Right atrium auricular region (tissue), 2 donors: ENCODE measurements at regions not wholly inside any gene's neighbourhood (a gene's known extent, or its start where the extent isn't known, plus 50 kb on each side); places are given as distances from the start of the nearest gene placed in this dataset.

ENCODE experiments used
- DNase-seq: peaks from one replicate; pipeline ENCODE4 v3.0.0-alpha.2; 2019; ENCODE audit warnings: low spot score
- H3K27ac ChIP-seq, 2 donors: fragments of 200-600 bp; sonication (generic); 1 replicate in 1 of 2; 2 replicates in 1 of 2; pipeline ENCODE4 v1.5.1; 2016 to 2019
- H3K27me3 ChIP-seq, 2 donors: fragments of 200-600 bp; sonication (generic); one replicate each; pipeline versions ENCODE4 v1.5.1 to v1.6.0; 2017 to 2019
- H3K36me3 ChIP-seq: fragments of 200-600 bp; sonication (generic); one replicate; pipeline ENCODE4 v1.5.1; 2016
- H3K4me1 ChIP-seq, 2 donors: fragments of 200-600 bp; sonication (generic); one replicate each; pipeline versions ENCODE4 v1.5.1 to v1.6.0; 2017 to 2019
- H3K4me3 ChIP-seq, 2 donors: fragments of 200-600 bp; sonication (generic); 1 replicate in 1 of 2; 2 replicates in 1 of 2; pipeline ENCODE4 v1.5.1; 2017 to 2019; ENCODE audit warnings: mild to moderate bottlenecking in 1 of 2, moderate library complexity in 1 of 2
- H3K9me3 ChIP-seq, 2 donors: fragments of 200-600 bp; sonication (generic); one replicate each; pipeline ENCODE4 v1.5.1; 2019
- TF ChIP-seq, protein P1 (sequence below), 2 donors: fragments of 200-600 bp; sonication (generic); IDR thresholded peaks; one replicate each; pipeline ENCODE4 v1.5.1; 2019; ENCODE audit warnings: antibody characterized with exemption in 2 of 2

DNA sequence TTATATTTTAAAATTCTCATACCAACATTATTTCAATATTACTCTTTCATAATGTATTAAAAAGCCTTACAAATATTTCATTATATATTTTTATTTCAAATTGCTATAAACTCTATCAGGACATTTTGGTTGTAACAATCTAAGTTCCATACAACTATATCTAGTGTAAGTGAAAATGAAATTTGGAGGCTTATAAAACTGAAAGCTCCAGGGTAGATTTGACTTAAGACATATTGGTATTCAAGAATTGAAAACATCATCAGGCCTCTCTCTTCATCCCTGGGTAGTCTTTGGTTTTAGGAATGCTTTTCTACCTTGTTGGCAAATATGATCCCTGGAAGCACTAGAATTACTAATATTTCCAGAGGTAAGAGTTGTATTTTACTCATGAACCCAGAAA is 342.6 kb downstream of the DTHD1 start:
- Histone ChIP-seq H3K4me3 (no peak overlapping the region), H3K27ac (no peak overlapping the region), H3K36me3 (no peaks in the 10 kb centered on the region), H3K9me3 (no peaks in the 10 kb centered on the region), H3K27me3 (no peaks in the 10 kb centered on the region), H3K4me1 (no peaks in the 10 kb centered on the region)
- TF ChIP-seq, protein P1, sequence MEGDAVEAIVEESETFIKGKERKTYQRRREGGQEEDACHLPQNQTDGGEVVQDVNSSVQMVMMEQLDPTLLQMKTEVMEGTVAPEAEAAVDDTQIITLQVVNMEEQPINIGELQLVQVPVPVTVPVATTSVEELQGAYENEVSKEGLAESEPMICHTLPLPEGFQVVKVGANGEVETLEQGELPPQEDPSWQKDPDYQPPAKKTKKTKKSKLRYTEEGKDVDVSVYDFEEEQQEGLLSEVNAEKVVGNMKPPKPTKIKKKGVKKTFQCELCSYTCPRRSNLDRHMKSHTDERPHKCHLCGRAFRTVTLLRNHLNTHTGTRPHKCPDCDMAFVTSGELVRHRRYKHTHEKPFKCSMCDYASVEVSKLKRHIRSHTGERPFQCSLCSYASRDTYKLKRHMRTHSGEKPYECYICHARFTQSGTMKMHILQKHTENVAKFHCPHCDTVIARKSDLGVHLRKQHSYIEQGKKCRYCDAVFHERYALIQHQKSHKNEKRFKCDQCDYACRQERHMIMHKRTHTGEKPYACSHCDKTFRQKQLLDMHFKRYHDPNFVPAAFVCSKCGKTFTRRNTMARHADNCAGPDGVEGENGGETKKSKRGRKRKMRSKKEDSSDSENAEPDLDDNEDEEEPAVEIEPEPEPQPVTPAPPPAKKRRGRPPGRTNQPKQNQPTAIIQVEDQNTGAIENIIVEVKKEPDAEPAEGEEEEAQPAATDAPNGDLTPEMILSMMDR (IDR thresholded peaks at IDR 0.05) = no peak
- no peak for DNase-seq

DNA sequence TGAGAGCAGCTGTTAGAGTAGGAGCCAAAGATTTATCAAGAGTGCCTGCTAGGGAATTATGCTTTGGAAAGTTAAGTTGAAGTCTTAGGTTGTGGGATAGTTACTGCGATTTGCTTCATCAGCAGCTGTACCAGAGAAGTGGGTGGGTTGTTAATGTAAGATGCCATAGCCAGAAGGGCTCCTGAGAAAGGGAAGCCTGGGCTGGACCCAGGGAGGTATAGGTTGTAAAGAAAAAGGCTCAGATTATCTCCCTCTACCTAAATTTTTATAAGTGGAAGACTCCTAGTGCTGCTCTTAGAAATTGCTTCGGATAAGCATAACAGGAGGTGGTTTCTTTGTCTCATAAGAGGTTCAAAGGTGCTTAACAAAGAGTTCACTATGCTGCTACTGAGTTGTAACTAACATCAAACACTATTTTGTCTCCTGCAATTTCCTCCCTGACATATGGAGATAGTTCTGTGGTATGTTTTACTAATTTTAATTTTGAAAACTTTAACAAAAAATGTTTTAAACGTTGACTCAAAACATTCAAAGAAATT is 356.9 kb downstream of the DTHD1 start:
- Histone ChIP-seq H3K27me3 (no peaks in the 10 kb centered on the region), H3K9me3 (no peaks in the 10 kb centered on the region), H3K36me3 (no peaks in the 10 kb centered on the region), H3K27ac (no peak overlapping the region), H3K4me3 (no peak overlapping the region), H3K4me1 (no peaks in the 10 kb centered on the region)
- TF ChIP-seq, protein P1 (IDR thresholded peaks at IDR 0.05) = no peak
- no peak for DNase-seq

DNA sequence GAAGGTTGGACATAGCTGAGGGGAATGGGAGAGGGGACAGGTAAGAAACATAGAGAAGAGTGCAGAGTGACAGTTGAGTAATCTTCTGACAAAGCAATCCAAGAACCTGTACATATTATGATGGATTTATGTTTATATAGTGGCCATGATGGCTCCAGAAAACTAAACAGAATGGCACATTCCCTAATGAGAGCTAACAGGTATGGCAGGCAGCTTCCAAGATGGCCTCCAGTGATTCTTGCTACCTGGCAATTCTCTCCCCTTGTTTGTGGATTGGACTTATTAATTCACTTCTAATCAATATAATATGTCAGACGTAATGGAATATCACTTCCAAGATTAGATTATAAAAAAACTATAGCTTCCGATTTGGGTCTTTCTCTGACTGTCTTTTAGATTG is 359.5 kb downstream of the DTHD1 start:
- Histone ChIP-seq H3K4me3 (no peak overlapping the region), H3K27me3 (no peaks in the 10 kb centered on the region), H3K36me3 (no peaks in the 10 kb centered on the region), H3K27ac (no peak overlapping the region), H3K4me1 (no peaks in the 10 kb centered on the region), H3K9me3 (no peaks in the 10 kb centered on the region)
- DNase-seq = no peak
- TF ChIP-seq, protein P1 (IDR thresholded peaks at IDR 0.05) = no peak

DNA sequence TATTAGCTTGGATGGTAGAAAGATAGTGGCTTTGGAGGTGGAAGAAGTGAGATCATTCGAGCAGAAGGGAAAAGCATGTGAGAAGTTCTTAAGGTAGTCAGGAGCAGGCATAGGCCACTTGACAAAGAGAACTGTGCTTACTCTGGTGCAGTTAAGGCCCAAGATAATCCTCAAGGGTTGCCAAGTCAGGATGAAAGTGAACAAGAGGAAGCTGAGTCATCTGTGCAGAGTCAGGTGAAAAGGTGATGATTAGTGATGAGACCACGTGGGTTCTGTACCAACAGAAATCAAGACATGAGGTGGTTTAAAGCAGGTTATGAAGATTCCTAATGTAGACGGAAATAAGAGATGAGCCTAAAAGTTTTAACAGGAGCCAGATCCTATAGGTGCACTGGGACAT is 369.8 kb downstream of the DTHD1 start:
- DNase-seq = no peak
- Histone ChIP-seq H3K4me3 (no peak overlapping the region), H3K9me3 (no peaks in the 10 kb centered on the region), H3K27me3 (no peaks in the 10 kb centered on the region), H3K27ac (no peak overlapping the region), H3K4me1 (no peaks in the 10 kb centered on the region), H3K36me3 (no peaks in the 10 kb centered on the region)
- TF ChIP-seq, protein P1 (IDR thresholded peaks at IDR 0.05) = no peak

DNA sequence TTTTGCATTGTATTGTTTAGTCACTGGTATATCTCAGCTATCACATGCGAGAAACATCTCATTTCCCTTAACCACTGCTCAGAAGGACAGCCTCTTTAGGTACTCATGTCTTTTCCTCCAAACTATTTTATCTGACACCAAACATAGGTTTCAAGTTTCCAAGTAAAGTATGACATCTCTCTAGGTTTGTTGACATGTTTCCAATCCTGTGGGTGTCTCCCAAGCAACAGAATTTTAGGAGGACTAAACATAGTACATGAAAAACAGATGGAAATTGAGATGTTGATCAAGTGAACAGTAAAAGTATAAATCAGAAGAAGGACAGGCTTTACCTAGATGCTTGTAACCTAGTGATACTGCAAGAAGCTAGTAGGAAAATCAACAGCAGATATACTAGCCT is 371.4 kb downstream of the DTHD1 start:
- Histone ChIP-seq H3K4me1 (no peaks in the 10 kb centered on the region), H3K27ac (no peak overlapping the region), H3K36me3 (no peaks in the 10 kb centered on the region), H3K4me3 (no peak overlapping the region), H3K9me3 (no peaks in the 10 kb centered on the region), H3K27me3 (no peaks in the 10 kb centered on the region)
- DNase-seq = no peak
- TF ChIP-seq, protein P1 (IDR thresholded peaks at IDR 0.05) = no peak

DNA sequence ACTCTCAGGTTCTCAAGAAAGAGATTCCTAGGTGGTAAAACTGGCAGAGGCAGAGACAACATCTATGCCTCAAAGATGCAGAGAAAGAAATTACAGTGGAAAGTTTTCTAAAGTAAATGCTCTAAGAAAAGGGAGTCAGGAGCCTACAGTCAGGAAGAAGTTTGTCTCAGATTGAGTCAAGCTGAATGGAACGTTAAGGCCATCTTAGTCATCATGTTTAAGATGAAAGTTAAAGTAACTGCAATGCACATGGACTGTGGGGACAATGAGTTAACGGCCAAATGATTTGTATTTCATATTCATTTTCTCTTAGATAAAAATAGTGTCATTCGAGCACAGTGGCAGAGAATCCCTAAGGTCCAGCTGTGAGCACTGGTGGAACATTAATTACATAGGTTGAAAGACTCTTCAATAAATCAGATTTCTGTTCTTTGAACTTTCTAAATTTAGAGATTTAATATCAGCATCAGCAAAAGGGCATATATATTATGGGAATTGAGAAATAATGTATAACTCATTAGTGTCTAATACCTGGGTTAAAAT is 384.6 kb downstream of the DTHD1 start:
- Histone ChIP-seq H3K36me3 (no peaks in the 10 kb centered on the region), H3K9me3 (no peaks in the 10 kb centered on the region), H3K27ac (no peak overlapping the region), H3K27me3 (no peaks in the 10 kb centered on the region), H3K4me3 (no peak overlapping the region), H3K4me1 (no peaks in the 10 kb centered on the region)
- TF ChIP-seq, protein P1 (IDR thresholded peaks at IDR 0.05) = no peak
- DNase-seq = no peak
